ENCODE measurements at regions not wholly inside any gene's neighbourhood (a gene's known extent, or its start where the extent isn't known, plus 50 kb on each side); places are given as distances from the start of the nearest gene placed in this dataset.

GRCh38 chr3:40999682-41000081 lies 199.6 kb upstream of the CTNNB1 start:
- TF ChIP-seq EZH2phosphoT487 (IDR thresholded peaks at IDR 0.05; ENCODE audit: insufficient read depth, low read depth) = no peak
- no peak for TF ChIP-seq EZH2 (IDR thresholded peaks at IDR 0.05; ENCODE audit: insufficient read depth, poor library complexity, severe bottlenecking)
